HEK293 (cell line): ENCODE measurements at regions not wholly inside any gene's neighbourhood (a gene's known extent, or its start where the extent isn't known, plus 50 kb on each side); places are given as distances from the start of the nearest gene placed in this dataset.

Experiments used
- CTCF ChIA-PET: fragments of 350-600 bp; formaldehyde crosslinking; extraction: SDS; loops from one replicate; lab custom pipeline; 2021; ENCODE audit warnings: antibody characterized with exemption; lab: Yijun Ruan, JAX
- POLR2A ChIA-PET: fragments of 300-600 bp; formaldehyde crosslinking; extraction: SDS; loops from one replicate; lab custom pipeline; 2020; ENCODE audit warnings: antibody characterized with exemption, inconsistent platforms; lab: Yijun Ruan, JAX
- H3K27ac ChIP-seq: fragments of 200-500 bp; sonication (Bioruptor generic); 2 replicates; pipeline ENCODE4 v1.5.1; 2014; ENCODE audit warnings: low read depth, low read length, control low read depth, inconsistent platforms; ENCODE audit errors: extremely low read depth
- H3K36me3 ChIP-seq, 2 experiments: fragments of 200-500 bp in 1 of 2; sonication (Bioruptor generic) in 1 of 2; 1 replicate in 1 of 2; 2 replicates in 1 of 2; pipeline ENCODE4 v1.5.1; 2014 to 2017; ENCODE audit warnings: inconsistent platforms in 2 of 2, low read length in 2 of 2; ENCODE audit not compliant: control insufficient read depth in 2 of 2, insufficient read depth in 1 of 2
- H3K4me1 ChIP-seq: fragments of 200-500 bp; sonication (Bioruptor generic); 2 replicates; pipeline ENCODE4 v1.5.1; 2014; ENCODE audit warnings: mild to moderate bottlenecking, low read length, inconsistent platforms; ENCODE audit not compliant: control insufficient read depth, insufficient read depth
- H3K4me3 ChIP-seq: 2 replicates; pipeline ENCODE4 v1.5.1; 2011; ENCODE audit warnings: low read depth, mild to moderate bottlenecking, control low read depth, low read length, moderate library complexity
- H3K9me3 ChIP-seq: fragments of 200-500 bp; sonication (Bioruptor generic); 2 replicates; pipeline ENCODE4 v1.5.1; 2014; ENCODE audit warnings: low read depth, low read length, inconsistent platforms; ENCODE audit not compliant: control insufficient read depth, insufficient read depth
- CTCF ChIP-seq: fragments of 450-650 bp; formaldehyde crosslinking; IDR thresholded peaks from 2 replicates; pipeline ENCODE4 v1.5.1; 2016; ENCODE audit warnings: missing biosample characterization, missing genetic modification characterization
- FEZF1 ChIP-seq: fragments of 450-650 bp; formaldehyde crosslinking; IDR thresholded peaks from 2 replicates; pipeline ENCODE4 v1.5.1; 2016; ENCODE audit warnings: missing biosample characterization, missing genetic modification characterization
- KLF10 ChIP-seq: fragments of 450-650 bp; IDR thresholded peaks from 2 replicates; pipeline ENCODE4 v1.5.1; 2018; ENCODE audit warnings: missing biosample characterization, mild to moderate bottlenecking, missing genetic modification characterization
- KLF7 ChIP-seq: fragments of 450-650 bp; formaldehyde crosslinking; IDR thresholded peaks from 2 replicates; pipeline ENCODE4 v1.5.1; 2016; ENCODE audit warnings: missing biosample characterization, missing genetic modification characterization, borderline replicate concordance
- PBX3 ChIP-seq: sonication (generic); formaldehyde crosslinking; IDR thresholded peaks from 2 replicates; pipeline ENCODE4 v1.8.1; 2022; ENCODE audit warnings: mild to moderate bottlenecking, moderate library complexity, missing genetic modification reagents
- YY2 ChIP-seq: fragments of 450-650 bp; formaldehyde crosslinking; IDR thresholded peaks from 2 replicates; pipeline ENCODE4 v1.5.1; 2016; ENCODE audit warnings: missing biosample characterization, missing genetic modification characterization
- ZBTB49 ChIP-seq: fragments of 450-650 bp; formaldehyde crosslinking; IDR thresholded peaks from 2 replicates; pipeline ENCODE4 v1.5.1; 2016; ENCODE audit warnings: missing biosample characterization, missing genetic modification characterization, low read depth
- ZNF138 ChIP-seq: fragments of 450-650 bp; formaldehyde crosslinking; IDR thresholded peaks from 2 replicates; pipeline ENCODE4 v1.5.1; 2016; ENCODE audit warnings: missing biosample characterization, missing genetic modification characterization, borderline replicate concordance
- ZNF184 ChIP-seq: fragments of 450-650 bp; IDR thresholded peaks from 2 replicates; pipeline ENCODE4 v1.5.1; 2018; ENCODE audit warnings: missing biosample characterization, mild to moderate bottlenecking, missing genetic modification characterization
- ZNF362 ChIP-seq: fragments of 450-650 bp; formaldehyde crosslinking; IDR thresholded peaks from 2 replicates; pipeline ENCODE4 v1.5.1; 2016; ENCODE audit warnings: missing biosample characterization, missing genetic modification characterization
- ZNF366 ChIP-seq: fragments of 450-650 bp; formaldehyde crosslinking; conservative IDR thresholded peaks from 2 replicates; pipeline ENCODE4 v1.5.1; 2016; ENCODE audit warnings: missing biosample characterization, missing genetic modification characterization
- ZNF433 ChIP-seq: fragments of 450-650 bp; formaldehyde crosslinking; IDR thresholded peaks from 2 replicates; pipeline ENCODE4 v1.5.1; 2016; ENCODE audit warnings: missing biosample characterization, missing genetic modification characterization, low read depth
- ZNF473 ChIP-seq: fragments of 450-650 bp; formaldehyde crosslinking; IDR thresholded peaks from 2 replicates; pipeline ENCODE4 v1.5.1; 2017; ENCODE audit warnings: missing biosample characterization, missing genetic modification characterization
- ZNF513 ChIP-seq: fragments of 450-650 bp; IDR thresholded peaks from 2 replicates; pipeline ENCODE4 v1.5.1; 2018; ENCODE audit warnings: missing biosample characterization, missing genetic modification characterization
- ZNF571 ChIP-seq: fragments of 450-650 bp; formaldehyde crosslinking; IDR thresholded peaks from 2 replicates; pipeline ENCODE4 v1.5.0; 2017; ENCODE audit warnings: missing biosample characterization, missing genetic modification characterization
- ZNF645 ChIP-seq: fragments of 450-650 bp; formaldehyde crosslinking; IDR thresholded peaks from 2 replicates; pipeline ENCODE4; 2016; ENCODE audit warnings: missing biosample characterization, missing genetic modification characterization
- ZNF830 ChIP-seq: fragments of 450-650 bp; IDR thresholded peaks from 2 replicates; pipeline ENCODE4 v1.5.0; 2018; ENCODE audit warnings: missing biosample characterization, missing genetic modification characterization, low read depth, mild to moderate bottlenecking, moderate library complexity
- ZSCAN23 ChIP-seq: fragments of 450-650 bp; formaldehyde crosslinking; IDR thresholded peaks from 2 replicates; pipeline ENCODE4 v1.5.1; 2016; ENCODE audit warnings: missing biosample characterization, missing genetic modification characterization
- ZSCAN5A ChIP-seq: fragments of 450-650 bp; formaldehyde crosslinking; IDR thresholded peaks from 2 replicates; pipeline ENCODE4 v1.5.1; 2016; ENCODE audit warnings: missing biosample characterization, missing genetic modification characterization

- H3K27ac ChIP-seq = no peak overlapping the region
- no peaks in the 10 kb centered on the region for H3K4me1 ChIP-seq
- no peaks in the 10 kb centered on the region for H3K9me3 ChIP-seq
- H3K36me3 ChIP-seq = no peaks in the 10 kb centered on the region
- CTCF ChIA-PET = no interaction called here
- no peak overlapping the region for H3K4me3 ChIP-seq
- POLR2A ChIA-PET = no interaction called here
- TF ChIP-seq ZNF513 (no peak), ZNF366 (tag by site-specific recombination) (no peak), KLF10 (tag by site-specific recombination) (no peak), ZSCAN23 (tag by site-specific recombination) (no peak), ZSCAN5A (no peak), ZNF433 (tag by site-specific recombination) (no peak), ZBTB49 (no peak), ZNF645 (tag by site-specific recombination) (no peak), ZNF362 (tag by site-specific recombination) (no peak), KLF7 (tag by site-specific recombination) (no peak), ZNF571 (tag by site-specific recombination) (no peak), ZNF830 (tag by site-specific recombination) (no peak), ZNF184 (tag by site-specific recombination) (no peak), ZNF473 (tag by site-specific recombination) (no peak), PBX3 (CRISPR knock-in tag) (no peak), FEZF1 (tag by site-specific recombination) (no peak), YY2 (tag by site-specific recombination) (no peak), ZNF138 (no peak), CTCF (tag by site-specific recombination) (no peak)
Observed at GRCh38 chr1:72434070-72434469, 151.7 kb upstream of the NEGR1 start.
